AG04449 (cell line): ENCODE measurements at regions not wholly inside any gene's neighbourhood (a gene's known extent, or its start where the extent isn't known, plus 50 kb on each side); places are given as distances from the start of the nearest gene placed in this dataset.

Experiments
- CTCF ChIA-PET: fragments of 350-600 bp; formaldehyde crosslinking; extraction: SDS; loops from one replicate; lab custom pipeline; 2021; ENCODE audit warnings: antibody characterized with exemption; lab: Yijun Ruan, JAX
- POLR2A ChIA-PET: fragments of 400-600, 350-600 bp; formaldehyde crosslinking; extraction: SDS; loops from one replicate; lab custom pipeline; 2020; ENCODE audit warnings: antibody characterized with exemption, inconsistent platforms; lab: Yijun Ruan, JAX
- DNase-seq: peaks from one replicate; pipeline ENCODE4 v3.0.0-alpha.2; 2010; ENCODE audit warnings: low read depth, low spot score
- H3K4me3 ChIP-seq: 2 replicates; pipeline ENCODE4 v1.5.1; 2011; ENCODE audit warnings: low read depth, mild to moderate bottlenecking, control low read depth, low read length
- CTCF ChIP-seq: IDR thresholded peaks from one replicate; pipeline ENCODE4 v1.5.1; 2011; ENCODE audit warnings: mild to moderate bottlenecking, moderate library complexity, low read length, control low read depth, inconsistent platforms; ENCODE audit not compliant: insufficient read depth; ENCODE audit errors: missing control alignments

- ChIA-PET POLR2A (no interaction called here), CTCF (no interaction called here)
- no peak for DNase-seq
Measured at GRCh38 chr2:53188851-53189510, 578.6 kb upstream of the CHAC2 start.

GRCh38 chr2:53183581-53183980, 584.0 kb upstream of the CHAC2 start:
- no peak for TF ChIP-seq CTCF
- ChIA-PET CTCF (no interaction called here), POLR2A (no interaction called here)
- no peak for DNase-seq
- H3K4me3 ChIP-seq: no peak overlapping the region

More at GRCh38 chr2:53188851-53189510, 578.6 kb upstream of the CHAC2 start:
- H3K4me3 ChIP-seq: no peak overlapping the region
- no peak for TF ChIP-seq CTCF

GRCh38 chr2:53182601-53183000, 585.0 kb upstream of the CHAC2 start:
- ChIA-PET POLR2A (no interaction called here), CTCF (no interaction called here)
- no peak for DNase-seq
- TF ChIP-seq CTCF: no peak
- H3K4me3 ChIP-seq: no peak overlapping the region

GRCh38 chr2:53181759-53182158, 585.8 kb upstream of the CHAC2 start:
- no peak for DNase-seq
- no peak overlapping the region for H3K4me3 ChIP-seq
- ChIA-PET POLR2A (no interaction called here), CTCF (no interaction called here)
- no peak for TF ChIP-seq CTCF

- H3K4me3 ChIP-seq: no peak overlapping the region
- CTCF ChIA-PET: no interaction called here
- POLR2A ChIA-PET: no interaction called here
- no peak for TF ChIP-seq CTCF
- no peak for DNase-seq
Measured at GRCh38 chr2:53177327-53177726, 590.3 kb upstream of the CHAC2 start.

- DNase-seq: no peak
- TF ChIP-seq CTCF: no peak
- no peak overlapping the region for H3K4me3 ChIP-seq
- CTCF ChIA-PET: no interaction called here
- POLR2A ChIA-PET: no interaction called here
Measured at GRCh38 chr2:53174539-53174938, 593.1 kb upstream of the CHAC2 start.
